Nephron (organoid): ENCODE measurements at regions not wholly inside any gene's neighbourhood (a gene's known extent, or its start where the extent isn't known, plus 50 kb on each side); places are given as distances from the start of the nearest gene placed in this dataset.

Experiments used
- H3K27ac Mint-ChIP-seq, 3 experiments: 2 replicates each; pipeline ENCODE4 v1.8.0; 2020; ENCODE audit warnings: mixed read lengths in 3 of 3, mild to moderate bottlenecking in 2 of 3, moderate library complexity in 1 of 3
- H3K27me3 Mint-ChIP-seq: 2 replicates; pipeline ENCODE4 v1.8.0; 2021; ENCODE audit warnings: low read depth, mild to moderate bottlenecking, moderate library complexity, mixed read lengths
- H3K36me3 Mint-ChIP-seq: 2 replicates; pipeline ENCODE4 v1.8.0; 2020; ENCODE audit warnings: low read depth, mixed read lengths
- H3K4me1 Mint-ChIP-seq: 2 replicates; pipeline ENCODE4 v1.8.0; 2020; ENCODE audit warnings: mixed read lengths
- H3K4me3 Mint-ChIP-seq, 3 experiments: 2 replicates each; pipeline ENCODE4 v1.8.0; 2020; ENCODE audit warnings: mild to moderate bottlenecking in 3 of 3, mixed read lengths in 3 of 3, moderate library complexity in 2 of 3
- H3K9me3 Mint-ChIP-seq: 2 replicates; pipeline ENCODE4 v1.8.0; 2020; ENCODE audit warnings: mixed read lengths
- CTCF ChIP-seq, 3 experiments: fragments of 200-600 bp; sonication (generic); IDR thresholded peaks; one replicate each; pipeline ENCODE4 v1.5.0; 2021; ENCODE audit warnings: antibody characterized with exemption in 3 of 3; ENCODE audit not compliant: unreplicated experiment in 3 of 3

- no peaks in the 10 kb centered on the region for H3K4me1 Mint-ChIP-seq
- peaks cover 3% of the 10 kb centered on the region for H3K9me3 Mint-ChIP-seq
- no peaks in the 10 kb centered on the region for H3K27me3 Mint-ChIP-seq
- no peaks in the 10 kb centered on the region for H3K36me3 Mint-ChIP-seq
- H3K4me3 Mint-ChIP-seq = no peak overlapping the region
- TF ChIP-seq CTCF (IDR thresholded peaks at IDR 0.05; ENCODE audit: unreplicated experiment in 3 of 3) = no peak
- no peak overlapping the region for H3K27ac Mint-ChIP-seq
These were observed 543.1 kb downstream of the LRFN5 start for GRCh38 chr14:42149609-42150261.

- TF ChIP-seq CTCF (IDR thresholded peaks at IDR 0.05; ENCODE audit: unreplicated experiment in 3 of 3) = no peak
- Mint-ChIP-seq H3K9me3 (no peaks in the 10 kb centered on the region), H3K27ac (no peak overlapping the region), H3K4me3 (no peak overlapping the region), H3K27me3 (no peaks in the 10 kb centered on the region), H3K36me3 (no peaks in the 10 kb centered on the region), H3K4me1 (no peaks in the 10 kb centered on the region)
These were observed 539.1 kb downstream of the LRFN5 start for GRCh38 chr14:42145766-42146165.

GRCh38 chr14:42143114-42143513 lies 536.4 kb downstream of the LRFN5 start:
- no peaks in the 10 kb centered on the region for H3K36me3 Mint-ChIP-seq
- no peak overlapping the region for H3K27ac Mint-ChIP-seq
- H3K27me3 Mint-ChIP-seq = no peaks in the 10 kb centered on the region
- H3K9me3 Mint-ChIP-seq = no peaks in the 10 kb centered on the region
- TF ChIP-seq CTCF (IDR thresholded peaks at IDR 0.05; ENCODE audit: unreplicated experiment in 3 of 3) = no peak
- no peaks in the 10 kb centered on the region for H3K4me1 Mint-ChIP-seq
- no peak overlapping the region for H3K4me3 Mint-ChIP-seq

GRCh38 chr14:42141328-42141727 lies 534.7 kb downstream of the LRFN5 start:
- Mint-ChIP-seq H3K9me3 (no peaks in the 10 kb centered on the region), H3K4me3 (no peak overlapping the region), H3K36me3 (no peaks in the 10 kb centered on the region), H3K4me1 (no peaks in the 10 kb centered on the region), H3K27me3 (no peaks in the 10 kb centered on the region), H3K27ac (no peak overlapping the region)
- no peak for TF ChIP-seq CTCF (IDR thresholded peaks at IDR 0.05; ENCODE audit: unreplicated experiment in 3 of 3)

GRCh38 chr14:42140831-42141279 lies 534.2 kb downstream of the LRFN5 start:
- no peak for TF ChIP-seq CTCF (IDR thresholded peaks at IDR 0.05; ENCODE audit: unreplicated experiment in 3 of 3)
- Mint-ChIP-seq H3K9me3 (no peaks in the 10 kb centered on the region), H3K4me1 (no peaks in the 10 kb centered on the region), H3K27me3 (no peaks in the 10 kb centered on the region), H3K4me3 (no peak overlapping the region), H3K36me3 (no peaks in the 10 kb centered on the region), H3K27ac (no peak overlapping the region)

- no peak for TF ChIP-seq CTCF (IDR thresholded peaks at IDR 0.05; ENCODE audit: unreplicated experiment in 3 of 3)
- Mint-ChIP-seq H3K27ac (no peak overlapping the region), H3K9me3 (no peaks in the 10 kb centered on the region), H3K4me3 (no peak overlapping the region), H3K4me1 (no peaks in the 10 kb centered on the region), H3K36me3 (no peaks in the 10 kb centered on the region), H3K27me3 (no peaks in the 10 kb centered on the region)
These were observed 533.3 kb downstream of the LRFN5 start for GRCh38 chr14:42140001-42140400.
